ENCODE measurements at regions not wholly inside any gene's neighbourhood (a gene's known extent, or its start where the extent isn't known, plus 50 kb on each side); places are given as distances from the start of the nearest gene placed in this dataset.

- H3K4me3 ChIP-seq (ENCODE audit: extremely low read depth, insufficient read depth, low read length, poor library complexity, severe bottlenecking): no peak overlapping the region
- H3K27ac ChIP-seq (ENCODE audit: low read depth, low read length, severe bottlenecking): no peak overlapping the region
- H3K9me3 ChIP-seq (ENCODE audit: control insufficient read depth, low read length): no peaks in the 10 kb centered on the region
- H3K36me3 ChIP-seq (ENCODE audit: control insufficient read depth, insufficient read depth, low read length): no peaks in the 10 kb centered on the region
- no peaks in the 10 kb centered on the region for H3K4me1 ChIP-seq (ENCODE audit: control insufficient read depth, insufficient read depth, low read length, poor library complexity, severe bottlenecking)
Observed at GRCh38 chr3:76643623-76644304, 396.1 kb upstream of the ROBO2 start.

GRCh38 chr3:76644305-76644675 lies 395.6 kb upstream of the ROBO2 start:
- no peaks in the 10 kb centered on the region for H3K36me3 ChIP-seq (ENCODE audit: control insufficient read depth, insufficient read depth, low read length)
- no peaks in the 10 kb centered on the region for H3K9me3 ChIP-seq (ENCODE audit: control insufficient read depth, low read length)
- WGBS, 2 experiments (ENCODE audit: insufficient coverage in 2 of 2): 66 to 68% methylated on average over 4 of the region's 4 CpGs
- no peak overlapping the region for H3K27ac ChIP-seq (ENCODE audit: low read depth, low read length, severe bottlenecking)
- H3K4me1 ChIP-seq (ENCODE audit: control insufficient read depth, insufficient read depth, low read length, poor library complexity, severe bottlenecking): no peaks in the 10 kb centered on the region
- no peak overlapping the region for H3K4me3 ChIP-seq (ENCODE audit: extremely low read depth, insufficient read depth, low read length, poor library complexity, severe bottlenecking)

- WGBS, 2 experiments (ENCODE audit: insufficient coverage in 2 of 2): 92 to 95% methylated on average over 2 of the region's 2 CpGs
- no peaks in the 10 kb centered on the region for H3K4me1 ChIP-seq (ENCODE audit: control insufficient read depth, insufficient read depth, low read length, poor library complexity, severe bottlenecking)
- H3K27ac ChIP-seq (ENCODE audit: low read depth, low read length, severe bottlenecking): no peak overlapping the region
- no peaks in the 10 kb centered on the region for H3K9me3 ChIP-seq (ENCODE audit: control insufficient read depth, low read length)
- no peaks in the 10 kb centered on the region for H3K36me3 ChIP-seq (ENCODE audit: control insufficient read depth, insufficient read depth, low read length)
- no peak overlapping the region for H3K4me3 ChIP-seq (ENCODE audit: extremely low read depth, insufficient read depth, low read length, poor library complexity, severe bottlenecking)
Observed at GRCh38 chr3:76645724-76646123, 394.2 kb upstream of the ROBO2 start.

GRCh38 chr3:76646921-76647562 lies 392.9 kb upstream of the ROBO2 start:
- 89 to 92% methylated on average over 5 to 13 of the region's 13 CpGs for WGBS, 2 experiments (ENCODE audit: insufficient coverage in 2 of 2)
- Histone ChIP-seq H3K27ac (ENCODE audit: low read depth, low read length, severe bottlenecking) (no peak overlapping the region), H3K36me3 (ENCODE audit: control insufficient read depth, insufficient read depth, low read length) (no peaks in the 10 kb centered on the region), H3K4me3 (ENCODE audit: extremely low read depth, insufficient read depth, low read length, poor library complexity, severe bottlenecking) (no peak overlapping the region), H3K9me3 (ENCODE audit: control insufficient read depth, low read length) (no peaks in the 10 kb centered on the region), H3K4me1 (ENCODE audit: control insufficient read depth, insufficient read depth, low read length, poor library complexity, severe bottlenecking) (no peaks in the 10 kb centered on the region)

- no peak overlapping the region for H3K4me3 ChIP-seq (ENCODE audit: extremely low read depth, insufficient read depth, low read length, poor library complexity, severe bottlenecking)
- H3K36me3 ChIP-seq (ENCODE audit: control insufficient read depth, insufficient read depth, low read length): no peaks in the 10 kb centered on the region
- no peaks in the 10 kb centered on the region for H3K4me1 ChIP-seq (ENCODE audit: control insufficient read depth, insufficient read depth, low read length, poor library complexity, severe bottlenecking)
- no peak overlapping the region for H3K27ac ChIP-seq (ENCODE audit: low read depth, low read length, severe bottlenecking)
- H3K9me3 ChIP-seq (ENCODE audit: control insufficient read depth, low read length): no peaks in the 10 kb centered on the region
- WGBS, 2 experiments (ENCODE audit: insufficient coverage in 2 of 2): no CpG with 5 or more reads among the region's 1 CpG
Observed at GRCh38 chr3:76651784-76652183, 388.1 kb upstream of the ROBO2 start.

GRCh38 chr3:76652524-76652923 lies 387.4 kb upstream of the ROBO2 start:
- WGBS, 2 experiments (ENCODE audit: insufficient coverage in 2 of 2): no CpG with 5 or more reads among the region's 1 CpG
- Histone ChIP-seq H3K27ac (ENCODE audit: low read depth, low read length, severe bottlenecking) (no peak overlapping the region), H3K4me3 (ENCODE audit: extremely low read depth, insufficient read depth, low read length, poor library complexity, severe bottlenecking) (no peak overlapping the region), H3K36me3 (ENCODE audit: control insufficient read depth, insufficient read depth, low read length) (no peaks in the 10 kb centered on the region), H3K4me1 (ENCODE audit: control insufficient read depth, insufficient read depth, low read length, poor library complexity, severe bottlenecking) (no peaks in the 10 kb centered on the region), H3K9me3 (ENCODE audit: control insufficient read depth, low read length) (no peaks in the 10 kb centered on the region)

GRCh38 chr3:76653640-76654251 lies 386.2 kb upstream of the ROBO2 start:
- no peak overlapping the region for H3K27ac ChIP-seq (ENCODE audit: low read depth, low read length, severe bottlenecking)
- H3K4me3 ChIP-seq (ENCODE audit: extremely low read depth, insufficient read depth, low read length, poor library complexity, severe bottlenecking): no peak overlapping the region
- H3K4me1 ChIP-seq (ENCODE audit: control insufficient read depth, insufficient read depth, low read length, poor library complexity, severe bottlenecking): no peaks in the 10 kb centered on the region
- no peaks in the 10 kb centered on the region for H3K9me3 ChIP-seq (ENCODE audit: control insufficient read depth, low read length)
- WGBS, 2 experiments (ENCODE audit: insufficient coverage in 2 of 2): 86 to 98% methylated on average over 2 to 3 of the region's 6 CpGs
- no peaks in the 10 kb centered on the region for H3K36me3 ChIP-seq (ENCODE audit: control insufficient read depth, insufficient read depth, low read length)

- WGBS, 2 experiments (ENCODE audit: insufficient coverage in 2 of 2): 100% methylated on average over 1 of the region's 4 CpGs; no CpG with 5 or more reads in 1 of the 2 experiments
- no peak overlapping the region for H3K27ac ChIP-seq (ENCODE audit: low read depth, low read length, severe bottlenecking)
- H3K36me3 ChIP-seq (ENCODE audit: control insufficient read depth, insufficient read depth, low read length): no peaks in the 10 kb centered on the region
- no peak overlapping the region for H3K4me3 ChIP-seq (ENCODE audit: extremely low read depth, insufficient read depth, low read length, poor library complexity, severe bottlenecking)
- H3K4me1 ChIP-seq (ENCODE audit: control insufficient read depth, insufficient read depth, low read length, poor library complexity, severe bottlenecking): no peaks in the 10 kb centered on the region
- no peaks in the 10 kb centered on the region for H3K9me3 ChIP-seq (ENCODE audit: control insufficient read depth, low read length)
Observed at GRCh38 chr3:76656531-76657070, 383.3 kb upstream of the ROBO2 start.

- Histone ChIP-seq H3K4me1 (ENCODE audit: control insufficient read depth, insufficient read depth, low read length, poor library complexity, severe bottlenecking) (no peaks in the 10 kb centered on the region), H3K27ac (ENCODE audit: low read depth, low read length, severe bottlenecking) (no peak overlapping the region), H3K36me3 (ENCODE audit: control insufficient read depth, insufficient read depth, low read length) (no peaks in the 10 kb centered on the region), H3K9me3 (ENCODE audit: control insufficient read depth, low read length) (no peaks in the 10 kb centered on the region), H3K4me3 (ENCODE audit: extremely low read depth, insufficient read depth, low read length, poor library complexity, severe bottlenecking) (no peak overlapping the region)
- WGBS, 2 experiments (ENCODE audit: insufficient coverage in 2 of 2): 100% methylated on average over 1 of the region's 5 CpGs; no CpG with 5 or more reads in 1 of the 2 experiments
Observed at GRCh38 chr3:76657909-76658308, 382.0 kb upstream of the ROBO2 start.

GRCh38 chr3:76661527-76662250 lies 378.2 kb upstream of the ROBO2 start:
- 63 to 67% methylated on average over 2 to 3 of the region's 3 CpGs for WGBS, 2 experiments (ENCODE audit: insufficient coverage in 2 of 2)
- no peaks in the 10 kb centered on the region for H3K36me3 ChIP-seq (ENCODE audit: control insufficient read depth, insufficient read depth, low read length)
- no peak overlapping the region for H3K4me3 ChIP-seq (ENCODE audit: extremely low read depth, insufficient read depth, low read length, poor library complexity, severe bottlenecking)
- no peak overlapping the region for H3K27ac ChIP-seq (ENCODE audit: low read depth, low read length, severe bottlenecking)
- no peaks in the 10 kb centered on the region for H3K4me1 ChIP-seq (ENCODE audit: control insufficient read depth, insufficient read depth, low read length, poor library complexity, severe bottlenecking)
- no peaks in the 10 kb centered on the region for H3K9me3 ChIP-seq (ENCODE audit: control insufficient read depth, low read length)

All from mesodermal cell (in vitro differentiated cells).